ENCODE measurements at regions not wholly inside any gene's neighbourhood (a gene's known extent, or its start where the extent isn't known, plus 50 kb on each side); places are given as distances from the start of the nearest gene placed in this dataset.
A peak's percentile ranks its signal among the peaks of the same experiment; 100 is the strongest.

- DNase-seq (no peak), ATAC-seq (no peak)
- in situ Hi-C loops (cut with MboI; ENCODE audit: low sequenced_read_pairs in 4 of 4), result no loop called here
- Histone ChIP-seq H3K27ac (no peak overlapping the region), H3K4me3 (no peak overlapping the region), H3K36me3 (no peaks in the 10 kb centered on the region), H3K9me3 (no peaks in the 10 kb centered on the region), H3K27me3 (no peaks in the 10 kb centered on the region), H3K4me1 (no peaks in the 10 kb centered on the region)
- TF ChIP-seq POLR2A (IDR thresholded peaks at IDR 0.05), result no peak
- TF ChIP-seq, protein P1, sequence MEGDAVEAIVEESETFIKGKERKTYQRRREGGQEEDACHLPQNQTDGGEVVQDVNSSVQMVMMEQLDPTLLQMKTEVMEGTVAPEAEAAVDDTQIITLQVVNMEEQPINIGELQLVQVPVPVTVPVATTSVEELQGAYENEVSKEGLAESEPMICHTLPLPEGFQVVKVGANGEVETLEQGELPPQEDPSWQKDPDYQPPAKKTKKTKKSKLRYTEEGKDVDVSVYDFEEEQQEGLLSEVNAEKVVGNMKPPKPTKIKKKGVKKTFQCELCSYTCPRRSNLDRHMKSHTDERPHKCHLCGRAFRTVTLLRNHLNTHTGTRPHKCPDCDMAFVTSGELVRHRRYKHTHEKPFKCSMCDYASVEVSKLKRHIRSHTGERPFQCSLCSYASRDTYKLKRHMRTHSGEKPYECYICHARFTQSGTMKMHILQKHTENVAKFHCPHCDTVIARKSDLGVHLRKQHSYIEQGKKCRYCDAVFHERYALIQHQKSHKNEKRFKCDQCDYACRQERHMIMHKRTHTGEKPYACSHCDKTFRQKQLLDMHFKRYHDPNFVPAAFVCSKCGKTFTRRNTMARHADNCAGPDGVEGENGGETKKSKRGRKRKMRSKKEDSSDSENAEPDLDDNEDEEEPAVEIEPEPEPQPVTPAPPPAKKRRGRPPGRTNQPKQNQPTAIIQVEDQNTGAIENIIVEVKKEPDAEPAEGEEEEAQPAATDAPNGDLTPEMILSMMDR (IDR thresholded peaks at IDR 0.05 in 4 of 5, conservative IDR thresholded peaks at IDR 0.05 in 1 of 5), result no peak
- intact Hi-C loops (cut with DNase I; ENCODE audit: low total_unique reads), result no loop called here
Measured at GRCh38 chr5:113800686-113801085, 287.2 kb downstream of the YTHDC2 start.

DNA sequence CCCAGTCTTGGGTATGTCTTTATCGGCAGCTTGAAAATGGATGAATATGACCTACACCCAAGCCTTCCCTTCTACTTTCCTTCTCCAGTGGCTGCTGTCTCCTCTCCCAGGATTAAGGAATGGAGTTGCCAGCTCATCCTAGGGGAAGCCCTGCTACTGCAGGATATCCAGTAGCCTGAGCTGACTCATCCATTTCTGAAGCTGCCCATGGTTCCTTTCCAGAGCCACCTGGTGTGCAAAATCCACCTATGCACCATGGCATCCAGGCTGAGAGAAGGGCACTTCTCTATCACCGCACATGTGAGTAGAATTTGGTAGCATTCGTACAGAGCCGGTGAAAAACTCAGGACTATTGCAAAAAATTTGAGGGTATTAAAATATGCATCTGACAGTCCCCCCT is 290.8 kb downstream of the YTHDC2 start:
- ATAC-seq (no peak), DNase-seq (no peak)
- H3K36me3 ChIP-seq, result no peaks in the 10 kb centered on the region
- H3K4me3 ChIP-seq, result no peak overlapping the region
- in situ Hi-C loops (cut with MboI; ENCODE audit: low sequenced_read_pairs in 4 of 4) (no loop called here), intact Hi-C loops (cut with DNase I; ENCODE audit: low total_unique reads) (no loop called here)
- H3K4me1 ChIP-seq, result no peaks in the 10 kb centered on the region
- H3K27me3 ChIP-seq, result no peaks in the 10 kb centered on the region
- H3K9me3 ChIP-seq, result no peaks in the 10 kb centered on the region
- TF ChIP-seq, protein P1 (IDR thresholded peaks at IDR 0.05 in 4 of 5, conservative IDR thresholded peaks at IDR 0.05 in 1 of 5), result no peak
- TF ChIP-seq POLR2A (IDR thresholded peaks at IDR 0.05), result no peak
- no peak overlapping the region for H3K27ac ChIP-seq

GRCh38 chr5:113804943-113805342 is 291.4 kb downstream of the YTHDC2 start:
- ATAC-seq, result no peak
- in situ Hi-C loops (cut with MboI; ENCODE audit: low sequenced_read_pairs in 4 of 4), result no loop called here
- no peak for TF ChIP-seq POLR2A (IDR thresholded peaks at IDR 0.05)
- TF ChIP-seq, protein P1 (IDR thresholded peaks at IDR 0.05 in 4 of 5, conservative IDR thresholded peaks at IDR 0.05 in 1 of 5), result no peak

DNA sequence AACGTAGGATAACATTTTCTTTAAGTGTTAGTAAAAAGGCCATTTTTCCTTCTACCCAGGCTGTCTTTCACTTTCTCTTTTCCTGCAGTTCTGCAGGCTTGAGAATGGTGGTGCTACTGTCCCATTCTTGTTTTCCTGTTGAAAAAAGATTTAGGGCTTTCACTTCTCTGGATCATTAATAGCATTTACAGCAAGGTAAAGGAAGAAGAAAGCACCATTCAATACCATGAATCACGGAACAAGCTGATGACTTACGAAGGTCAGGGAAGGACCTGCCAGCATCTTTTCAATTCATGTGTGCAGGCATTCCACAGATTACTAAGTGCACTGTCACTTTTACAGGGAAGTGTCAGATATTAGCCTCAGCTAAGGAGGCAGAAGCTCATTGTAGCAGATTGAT is 292.8 kb downstream of the YTHDC2 start:
- H3K27ac ChIP-seq, result no peak overlapping the region
- ATAC-seq (no peak), DNase-seq (no peak)
- no peaks in the 10 kb centered on the region for H3K9me3 ChIP-seq
- TF ChIP-seq, protein P1 (IDR thresholded peaks at IDR 0.05 in 4 of 5, conservative IDR thresholded peaks at IDR 0.05 in 1 of 5), result no peak
- no peak for TF ChIP-seq POLR2A (IDR thresholded peaks at IDR 0.05)
- in situ Hi-C loops (cut with MboI; ENCODE audit: low sequenced_read_pairs in 4 of 4), result no loop called here
- H3K27me3 ChIP-seq, result no peaks in the 10 kb centered on the region
- H3K36me3 ChIP-seq, result no peaks in the 10 kb centered on the region
- no peaks in the 10 kb centered on the region for H3K4me1 ChIP-seq
- intact Hi-C loops (cut with DNase I; ENCODE audit: low total_unique reads), result no loop called here
- H3K4me3 ChIP-seq, result peak overlapping the region in 1 of 4 donors; percentile 15

More at GRCh38 chr5:113804943-113805342, 291.4 kb downstream of the YTHDC2 start:
- no peak overlapping the region for H3K27ac ChIP-seq
- no peaks in the 10 kb centered on the region for H3K36me3 ChIP-seq
- intact Hi-C loops (cut with DNase I; ENCODE audit: low total_unique reads), result no loop called here
- no peak overlapping the region for H3K4me3 ChIP-seq
- no peaks in the 10 kb centered on the region for H3K9me3 ChIP-seq
- H3K27me3 ChIP-seq, result no peaks in the 10 kb centered on the region
- no peaks in the 10 kb centered on the region for H3K4me1 ChIP-seq
- DNase-seq, result no peak

- Histone ChIP-seq H3K27me3 (no peaks in the 10 kb centered on the region), H3K4me1 (no peaks in the 10 kb centered on the region), H3K4me3 (no peak overlapping the region), H3K27ac (no peak overlapping the region), H3K36me3 (no peaks in the 10 kb centered on the region), H3K9me3 (no peaks in the 10 kb centered on the region)
- ATAC-seq (peak in 1 of 2 donors; percentile 24), DNase-seq (peak in 1 of 2 donors; percentile 13)
- in situ Hi-C loops (cut with MboI; ENCODE audit: low sequenced_read_pairs in 4 of 4) (no loop called here), intact Hi-C loops (cut with DNase I; ENCODE audit: low total_unique reads) (no loop called here)
- TF ChIP-seq POLR2A (IDR thresholded peaks at IDR 0.05), result no peak
- TF ChIP-seq, protein P1 (IDR thresholded peaks at IDR 0.05 in 4 of 5, conservative IDR thresholded peaks at IDR 0.05 in 1 of 5), result no peak
Measured at GRCh38 chr5:113806904-113807303, 293.4 kb downstream of the YTHDC2 start.
